HG03469 (cell line): ENCODE measurements at regions not wholly inside any gene's neighbourhood (a gene's known extent, or its start where the extent isn't known, plus 50 kb on each side); places are given as distances from the start of the nearest gene placed in this dataset.
A peak's percentile ranks its signal among the peaks of the same experiment; 100 is the strongest.
"Not testable (repeated sequence)": the region's sequence is repeated elsewhere in the genome, so short reads cannot be mapped to it uniquely, and the experiment has no call there.

Experiments
- ATAC-seq: cut with Tn5 transposase; IDR thresholded peaks from one replicate; pipeline ENCODE4 v1.9.1; 2021; ENCODE audit warnings: mild to moderate bottlenecking, moderate library complexity, moderate number of reproducible peaks; ENCODE audit not compliant: unreplicated experiment

GRCh38 chr4:13761581-13761980 lies 134.1 kb upstream of the BOD1L1 start:
- not testable (repeated sequence) for ATAC-seq

- ATAC-seq, result no peak
Measured at GRCh38 chr4:13762130-13762529, 134.6 kb upstream of the BOD1L1 start.

GRCh38 chr4:13763707-13764106 lies 136.2 kb upstream of the BOD1L1 start:
- ATAC-seq, result no peak

- no peak for ATAC-seq
Measured at GRCh38 chr4:13765539-13765938, 138.0 kb upstream of the BOD1L1 start.

GRCh38 chr4:13766761-13767540 lies 139.4 kb upstream of the BOD1L1 start:
- no peak for ATAC-seq

- no peak for ATAC-seq
Measured at GRCh38 chr4:13777341-13777740, 149.8 kb upstream of the BOD1L1 start.

GRCh38 chr4:13778367-13778766 lies 150.8 kb upstream of the BOD1L1 start:
- no peak for ATAC-seq

- ATAC-seq, result no peak
Measured at GRCh38 chr4:13782231-13782630, 154.7 kb upstream of the BOD1L1 start.

GRCh38 chr4:13783800-13784411 lies 156.4 kb upstream of the BOD1L1 start:
- ATAC-seq, result peak; percentile 93

- ATAC-seq, result no peak
Measured at GRCh38 chr4:13793020-13793710, 165.6 kb upstream of the BOD1L1 start.

GRCh38 chr4:13794819-13795565 lies 167.5 kb upstream of the BOD1L1 start:
- no peak for ATAC-seq

GRCh38 chr4:13797061-13797460 lies 169.5 kb upstream of the BOD1L1 start:
- ATAC-seq, result no peak

- no peak for ATAC-seq
Measured at GRCh38 chr4:13815231-13815630, 187.7 kb upstream of the BOD1L1 start.

- ATAC-seq, result no peak
Measured at GRCh38 chr4:13816472-13816871, 188.9 kb upstream of the BOD1L1 start.

- no peak for ATAC-seq
Measured at GRCh38 chr4:13821522-13821921, 194.0 kb upstream of the BOD1L1 start.

- not testable (repeated sequence) for ATAC-seq
Measured at GRCh38 chr4:13825822-13826221, 198.3 kb upstream of the BOD1L1 start.

- ATAC-seq, result no peak
Measured at GRCh38 chr4:13829457-13829856, 201.9 kb upstream of the BOD1L1 start.

- ATAC-seq, result no peak
Measured at GRCh38 chr4:13830449-13830848, 202.9 kb upstream of the BOD1L1 start.

- no peak for ATAC-seq
Measured at GRCh38 chr4:13833171-13833804, 205.8 kb upstream of the BOD1L1 start.
